ENCODE measurements at regions not wholly inside any gene's neighbourhood (a gene's known extent, or its start where the extent isn't known, plus 50 kb on each side); places are given as distances from the start of the nearest gene placed in this dataset.

DNA sequence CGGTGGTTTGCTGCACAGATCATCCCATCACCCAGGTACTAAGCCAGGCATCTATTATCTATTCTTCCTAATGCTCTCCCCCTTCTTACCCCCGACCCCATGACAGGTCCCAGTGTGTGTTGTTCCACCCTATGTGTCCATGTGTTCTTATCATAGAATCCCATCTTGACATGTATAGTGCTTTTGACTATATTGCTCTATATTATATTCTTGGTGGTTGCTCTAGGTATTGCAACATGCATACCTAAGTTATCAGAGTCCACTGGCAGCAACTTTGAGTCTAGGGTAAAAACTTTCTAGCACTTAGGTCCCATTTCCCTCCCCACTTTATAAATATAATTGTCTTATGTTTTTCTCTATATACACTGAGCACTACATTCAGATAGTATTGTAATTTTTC, 170.3 kb downstream of the TBX22 start:
- TF ChIP-seq POLR2A (IDR thresholded peaks at IDR 0.05) (no peak), POLR2AphosphoS5 (IDR thresholded peaks at IDR 0.05) (no peak)
- TF ChIP-seq, protein P1, sequence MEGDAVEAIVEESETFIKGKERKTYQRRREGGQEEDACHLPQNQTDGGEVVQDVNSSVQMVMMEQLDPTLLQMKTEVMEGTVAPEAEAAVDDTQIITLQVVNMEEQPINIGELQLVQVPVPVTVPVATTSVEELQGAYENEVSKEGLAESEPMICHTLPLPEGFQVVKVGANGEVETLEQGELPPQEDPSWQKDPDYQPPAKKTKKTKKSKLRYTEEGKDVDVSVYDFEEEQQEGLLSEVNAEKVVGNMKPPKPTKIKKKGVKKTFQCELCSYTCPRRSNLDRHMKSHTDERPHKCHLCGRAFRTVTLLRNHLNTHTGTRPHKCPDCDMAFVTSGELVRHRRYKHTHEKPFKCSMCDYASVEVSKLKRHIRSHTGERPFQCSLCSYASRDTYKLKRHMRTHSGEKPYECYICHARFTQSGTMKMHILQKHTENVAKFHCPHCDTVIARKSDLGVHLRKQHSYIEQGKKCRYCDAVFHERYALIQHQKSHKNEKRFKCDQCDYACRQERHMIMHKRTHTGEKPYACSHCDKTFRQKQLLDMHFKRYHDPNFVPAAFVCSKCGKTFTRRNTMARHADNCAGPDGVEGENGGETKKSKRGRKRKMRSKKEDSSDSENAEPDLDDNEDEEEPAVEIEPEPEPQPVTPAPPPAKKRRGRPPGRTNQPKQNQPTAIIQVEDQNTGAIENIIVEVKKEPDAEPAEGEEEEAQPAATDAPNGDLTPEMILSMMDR (IDR thresholded peaks at IDR 0.05): no peak

All from sigmoid colon (tissue), 4 donors.